ENCODE measurements at regions not wholly inside any gene's neighbourhood (a gene's known extent, or its start where the extent isn't known, plus 50 kb on each side); places are given as distances from the start of the nearest gene placed in this dataset.

- TF ChIP-seq CTCF (CRISPR knock-in tag; IDR thresholded peaks at IDR 0.05) (no peak), POLR2A (IDR thresholded peaks at IDR 0.05; ENCODE audit: insufficient read depth in 1 of 2, low read depth in 2 of 2, low read length in 2 of 2) (no peak), ZNF263 (CRISPR knock-in tag; IDR thresholded peaks at IDR 0.05) (no peak), HIVEP1 (CRISPR knock-in tag; IDR thresholded peaks at IDR 0.05) (no peak), IRF2 (CRISPR knock-in tag; IDR thresholded peaks at IDR 0.05) (no peak), ZNF770 (CRISPR knock-in tag; IDR thresholded peaks at IDR 0.05) (no peak), ZNF562 (CRISPR knock-in tag; IDR thresholded peaks at IDR 0.05; ENCODE audit: borderline replicate concordance) (no peak), ZNF382 (CRISPR knock-in tag; IDR thresholded peaks at IDR 0.05; ENCODE audit: borderline replicate concordance) (no peak), RFX5 (IDR thresholded peaks at IDR 0.05; ENCODE audit: low read depth, low read length) (no peak), ZMYM3 (CRISPR knock-in tag; IDR thresholded peaks at IDR 0.05) (no peak)
Observed at GRCh38 chr1:14328685-14329084, 269.8 kb upstream of the KAZN start.
